ENCODE measurements at regions not wholly inside any gene's neighbourhood (a gene's known extent, or its start where the extent isn't known, plus 50 kb on each side); places are given as distances from the start of the nearest gene placed in this dataset.
"Not testable (repeated sequence)": the region's sequence is repeated elsewhere in the genome, so short reads cannot be mapped to it uniquely, and the experiment has no call there.

GRCh38 chr4:163709601-163710000, 215.1 kb downstream of the TMA16 start:
- H3K27me3 ChIP-seq = no peaks in the 10 kb centered on the region
- H3K9me3 ChIP-seq = no peaks in the 10 kb centered on the region
- intact Hi-C loops (cut with DNase I; ENCODE audit: low total_unique reads) = no loop called here
- no peak for TF ChIP-seq POLR2AphosphoS5 (IDR thresholded peaks at IDR 0.05)
- no peak for TF ChIP-seq POLR2A (IDR thresholded peaks at IDR 0.05)
- TF ChIP-seq CTCF (IDR thresholded peaks at IDR 0.05) = no peak
- H3K4me1 ChIP-seq = no peaks in the 10 kb centered on the region
- H3K4me3 ChIP-seq = no peak overlapping the region
- no peaks in the 10 kb centered on the region for H3K36me3 ChIP-seq
- H3K27ac ChIP-seq = no peak overlapping the region
- DNase-seq (ENCODE audit: low spot score in 2 of 2) = no peak

- no peak overlapping the region for H3K4me3 ChIP-seq
- intact Hi-C loops (cut with DNase I; ENCODE audit: low total_unique reads) = no loop called here
- H3K27ac ChIP-seq = no peak overlapping the region
- no peaks in the 10 kb centered on the region for H3K4me1 ChIP-seq
- H3K36me3 ChIP-seq = no peaks in the 10 kb centered on the region
- H3K9me3 ChIP-seq = no peaks in the 10 kb centered on the region
- no peak for DNase-seq (ENCODE audit: low spot score in 2 of 2)
- no peaks in the 10 kb centered on the region for H3K27me3 ChIP-seq
- TF ChIP-seq POLR2AphosphoS5 (IDR thresholded peaks at IDR 0.05) (no peak), POLR2A (IDR thresholded peaks at IDR 0.05) (no peak), CTCF (IDR thresholded peaks at IDR 0.05) (no peak)
Observed at GRCh38 chr4:163710158-163710557, 215.7 kb downstream of the TMA16 start.

- H3K36me3 ChIP-seq; H3K4me3 ChIP-seq; H3K27ac ChIP-seq; H3K27me3 ChIP-seq; DNase-seq (ENCODE audit: low spot score in 2 of 2); intact Hi-C loops (cut with DNase I; ENCODE audit: low total_unique reads); H3K4me1 ChIP-seq: not testable (repeated sequence)
- peaks cover 4 to 32% of the 10 kb centered on the region in 2 donors for H3K9me3 ChIP-seq
Observed at GRCh38 chr4:163724495-163724894, 230.0 kb downstream of the TMA16 start.

GRCh38 chr4:163726641-163727040, 232.2 kb downstream of the TMA16 start:
- no peak overlapping the region for H3K27ac ChIP-seq
- TF ChIP-seq POLR2AphosphoS5 (IDR thresholded peaks at IDR 0.05) = no peak
- TF ChIP-seq CTCF (IDR thresholded peaks at IDR 0.05) = no peak
- TF ChIP-seq POLR2A (IDR thresholded peaks at IDR 0.05) = no peak
- no peaks in the 10 kb centered on the region for H3K27me3 ChIP-seq
- no peak overlapping the region for H3K4me3 ChIP-seq
- no peaks in the 10 kb centered on the region for H3K4me1 ChIP-seq
- H3K36me3 ChIP-seq = no peaks in the 10 kb centered on the region
- H3K9me3 ChIP-seq = peaks cover 4 to 25% of the 10 kb centered on the region in 2 donors
- intact Hi-C loops (cut with DNase I; ENCODE audit: low total_unique reads) = no loop called here
- DNase-seq (ENCODE audit: low spot score in 2 of 2) = no peak

GRCh38 chr4:163731071-163731470, 236.6 kb downstream of the TMA16 start:
- Histone ChIP-seq H3K4me3 (no peak overlapping the region), H3K9me3 (peaks cover 0 to 12% of the 10 kb centered on the region in 2 donors), H3K27me3 (no peaks in the 10 kb centered on the region), H3K27ac (no peak overlapping the region), H3K4me1 (no peaks in the 10 kb centered on the region), H3K36me3 (no peaks in the 10 kb centered on the region)
- TF ChIP-seq POLR2A (IDR thresholded peaks at IDR 0.05) = no peak
- TF ChIP-seq POLR2AphosphoS5 (IDR thresholded peaks at IDR 0.05) = no peak
- TF ChIP-seq CTCF (IDR thresholded peaks at IDR 0.05) = no peak
- intact Hi-C loops (cut with DNase I; ENCODE audit: low total_unique reads) = loop anchor here (5.0 kb wide), 1 partner anchor 366 kb away; no protein-coding TSS in a partner anchor
- DNase-seq (ENCODE audit: low spot score in 2 of 2) = no peak

- Histone ChIP-seq H3K36me3 (no peaks in the 10 kb centered on the region), H3K4me1 (no peaks in the 10 kb centered on the region), H3K9me3 (peaks cover 0 to 12% of the 10 kb centered on the region in 2 donors), H3K27ac (no peak overlapping the region), H3K4me3 (no peak overlapping the region), H3K27me3 (no peaks in the 10 kb centered on the region)
- TF ChIP-seq POLR2AphosphoS5 (IDR thresholded peaks at IDR 0.05) (no peak), CTCF (IDR thresholded peaks at IDR 0.05) (no peak), POLR2A (IDR thresholded peaks at IDR 0.05) (no peak)
- intact Hi-C loops (cut with DNase I; ENCODE audit: low total_unique reads) = loop anchor here (5.0 kb wide), 1 partner anchor 365 kb away; no protein-coding TSS in a partner anchor
- DNase-seq (ENCODE audit: low spot score in 2 of 2) = no peak
Observed at GRCh38 chr4:163732473-163732872, 238.0 kb downstream of the TMA16 start.

All from breast epithelium (tissue), 4 donors.